ENCODE measurements at regions not wholly inside any gene's neighbourhood (a gene's known extent, or its start where the extent isn't known, plus 50 kb on each side); places are given as distances from the start of the nearest gene placed in this dataset.
"Not testable (repeated sequence)": the region's sequence is repeated elsewhere in the genome, so short reads cannot be mapped to it uniquely, and the experiment has no call there.

DNA sequence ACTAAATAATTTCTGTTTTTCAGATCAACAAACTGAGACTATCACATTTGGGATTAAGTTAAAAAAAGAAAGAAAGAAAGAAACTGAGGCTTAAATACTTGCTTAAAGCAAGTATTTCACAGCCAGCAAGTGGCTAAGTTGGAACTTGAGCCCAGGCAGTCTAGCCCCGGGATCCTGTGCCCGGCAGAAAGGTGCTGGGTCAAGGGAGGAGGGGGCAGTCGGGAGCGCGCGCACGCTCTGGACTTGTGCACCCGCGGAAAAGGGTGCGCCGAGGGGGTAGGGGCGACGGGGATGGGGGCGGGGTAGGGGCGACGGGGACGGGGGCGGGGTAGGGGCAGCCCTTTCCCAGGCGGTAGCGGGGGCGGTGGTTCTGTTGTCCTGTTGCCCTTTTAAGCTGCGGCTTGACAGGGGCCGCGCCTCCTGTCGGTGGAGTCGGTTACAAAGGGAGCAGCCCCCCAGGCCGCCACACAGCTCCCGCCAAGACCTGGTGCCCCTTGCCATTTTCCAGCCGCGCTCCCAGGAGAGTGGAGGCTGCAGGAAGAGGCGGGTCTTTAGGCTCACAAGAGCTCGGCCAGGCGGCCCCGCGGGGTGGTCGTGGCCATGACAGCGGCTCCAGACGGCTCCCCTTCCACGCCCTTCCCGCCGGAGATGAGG is 60.6 kb downstream of the GOLGA8T start:
- DNase-seq = peak; percentile 31

DNA sequence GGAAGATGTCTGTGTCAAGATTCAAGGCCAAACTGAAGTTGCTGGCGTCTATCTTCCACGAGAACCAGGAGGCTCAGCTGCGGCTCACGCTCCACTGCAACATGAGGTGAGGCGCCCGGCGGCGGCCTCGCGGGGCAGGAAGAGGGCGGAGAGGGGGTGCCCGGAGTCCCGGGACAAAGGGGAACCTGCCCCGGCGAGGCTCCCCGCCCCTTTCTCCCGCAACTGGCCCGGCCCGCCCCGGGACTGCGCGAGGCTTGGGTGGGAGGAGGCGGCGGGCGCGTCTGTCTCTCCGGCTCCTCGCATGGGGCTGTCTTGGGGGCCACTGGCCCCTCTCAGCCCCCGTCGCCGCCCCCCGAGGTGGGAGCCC is 61.1 kb downstream of the GOLGA8T start:
- peak; percentile 40 for DNase-seq

DNA sequence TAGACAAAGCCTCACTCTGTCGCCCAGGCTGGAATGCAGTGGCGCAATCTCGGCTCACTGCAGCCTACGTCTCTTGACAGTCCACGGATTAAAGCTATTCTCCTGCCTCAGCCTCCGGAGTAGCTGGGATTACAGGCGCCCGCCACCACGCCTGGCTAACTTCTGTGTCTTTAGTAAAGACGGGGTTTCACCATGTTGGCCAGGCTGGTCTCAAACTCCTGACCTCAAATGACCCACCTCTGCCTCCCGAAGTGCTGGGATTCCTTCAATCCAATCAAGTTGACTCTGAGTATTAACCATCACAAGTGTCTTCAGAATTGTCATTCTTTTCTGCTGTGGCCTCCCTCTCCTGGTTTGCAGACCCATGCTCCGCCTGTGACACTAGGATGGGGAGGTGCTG is 61.9 kb downstream of the GOLGA8T start:
- DNase-seq = not testable (repeated sequence)

DNA sequence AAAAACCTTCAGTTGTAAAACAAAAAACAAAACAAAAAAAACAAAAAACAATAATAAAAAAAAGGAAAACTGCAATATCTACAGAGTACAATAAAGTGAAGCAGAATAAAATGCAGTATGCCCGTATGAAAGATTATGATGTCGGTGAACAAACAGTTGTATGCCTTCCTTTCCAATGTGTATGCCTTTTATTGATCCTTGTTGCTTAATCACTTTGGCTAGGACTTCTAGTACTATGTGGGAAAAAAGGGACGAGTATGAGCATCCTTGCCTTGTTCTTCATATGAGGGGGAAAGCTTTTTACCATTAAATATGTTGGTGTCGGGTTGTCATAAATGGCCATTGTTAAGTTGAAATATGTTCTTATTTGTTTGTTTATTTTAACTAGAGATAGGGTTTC is 66.7 kb downstream of the GOLGA8T start:
- DNase-seq = not testable (repeated sequence)

DNA sequence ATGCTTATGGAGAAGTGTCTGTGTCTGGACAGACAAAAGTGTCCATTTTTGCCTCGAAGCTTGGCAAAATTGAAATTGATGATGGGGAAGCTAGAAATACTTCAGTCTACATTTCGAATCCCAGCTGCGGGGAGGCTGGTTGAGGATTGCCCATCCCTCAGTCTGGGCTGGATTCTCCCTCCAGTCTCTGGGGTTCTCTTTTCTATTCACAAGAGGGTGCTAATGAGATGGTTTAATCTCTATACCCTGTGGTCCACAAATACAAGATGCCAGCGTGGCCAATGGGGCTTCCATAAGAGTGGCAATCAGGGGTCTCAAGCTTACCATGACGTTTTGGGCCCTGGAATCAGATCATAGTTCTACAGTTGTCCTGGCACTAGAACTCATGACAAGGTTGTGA is 78.9 kb downstream of the GOLGA8T start:
- not testable (repeated sequence) for DNase-seq

DNA sequence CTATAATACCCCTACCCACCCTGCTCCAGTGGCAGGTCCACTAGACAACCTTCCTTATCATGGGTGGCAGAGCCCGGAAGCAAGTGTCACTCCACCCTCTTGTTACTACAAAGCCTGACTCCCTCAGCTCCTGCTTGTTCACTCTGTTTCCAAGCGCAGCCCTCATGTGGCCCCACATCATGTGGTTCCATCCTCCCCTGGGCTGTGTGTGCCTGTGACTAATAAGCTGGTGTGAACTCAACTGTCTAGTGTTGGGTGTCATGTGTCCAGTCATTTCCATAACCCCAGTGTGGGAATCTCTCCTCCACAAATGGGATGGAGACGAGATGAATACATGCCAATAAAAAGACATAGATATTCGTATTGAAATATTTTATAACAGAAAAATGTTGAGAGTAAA is 87.0 kb downstream of the GOLGA8T start:
- DNase-seq = not testable (repeated sequence)

DNA sequence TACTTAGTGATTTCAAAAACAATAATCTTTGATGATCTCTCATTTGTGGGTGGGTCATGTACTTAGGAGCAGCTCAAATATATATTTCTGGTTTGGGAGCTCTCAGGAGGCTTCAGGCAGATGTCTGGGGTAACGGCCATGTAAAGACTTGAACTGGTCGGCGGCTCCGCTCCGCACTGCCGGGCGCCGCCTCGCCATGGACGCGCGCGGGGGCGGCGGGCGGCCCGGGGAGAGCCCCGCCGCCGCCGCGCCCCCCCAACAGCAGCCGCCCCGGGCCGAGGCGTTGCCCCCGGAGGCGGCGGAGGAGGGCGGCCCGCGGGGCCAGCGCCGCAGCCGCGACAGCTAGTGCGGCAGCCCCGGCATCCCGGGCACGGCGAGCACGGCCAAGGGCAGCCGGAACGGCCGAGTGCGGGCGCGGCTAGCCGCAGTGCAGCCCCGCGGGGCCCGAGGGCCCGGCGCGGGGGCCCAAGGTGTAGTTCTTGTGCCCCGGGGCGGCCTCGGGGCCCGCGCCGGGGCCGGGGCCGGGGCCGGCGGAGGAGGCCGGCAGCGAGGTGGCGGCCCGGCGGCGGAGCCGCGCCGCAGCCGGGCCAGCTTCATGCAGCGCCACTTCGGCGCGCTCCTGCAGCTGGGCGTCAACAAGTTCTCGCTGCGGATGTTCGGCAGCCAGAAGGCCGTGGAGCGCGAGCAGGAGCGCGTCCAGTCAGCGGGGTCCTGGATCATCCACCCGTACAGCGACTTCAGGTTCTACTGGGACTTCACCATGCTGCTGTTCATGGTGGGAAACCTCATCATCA is 88.1 kb downstream of the GOLGA8T start:
- not testable (repeated sequence) for DNase-seq

DNA sequence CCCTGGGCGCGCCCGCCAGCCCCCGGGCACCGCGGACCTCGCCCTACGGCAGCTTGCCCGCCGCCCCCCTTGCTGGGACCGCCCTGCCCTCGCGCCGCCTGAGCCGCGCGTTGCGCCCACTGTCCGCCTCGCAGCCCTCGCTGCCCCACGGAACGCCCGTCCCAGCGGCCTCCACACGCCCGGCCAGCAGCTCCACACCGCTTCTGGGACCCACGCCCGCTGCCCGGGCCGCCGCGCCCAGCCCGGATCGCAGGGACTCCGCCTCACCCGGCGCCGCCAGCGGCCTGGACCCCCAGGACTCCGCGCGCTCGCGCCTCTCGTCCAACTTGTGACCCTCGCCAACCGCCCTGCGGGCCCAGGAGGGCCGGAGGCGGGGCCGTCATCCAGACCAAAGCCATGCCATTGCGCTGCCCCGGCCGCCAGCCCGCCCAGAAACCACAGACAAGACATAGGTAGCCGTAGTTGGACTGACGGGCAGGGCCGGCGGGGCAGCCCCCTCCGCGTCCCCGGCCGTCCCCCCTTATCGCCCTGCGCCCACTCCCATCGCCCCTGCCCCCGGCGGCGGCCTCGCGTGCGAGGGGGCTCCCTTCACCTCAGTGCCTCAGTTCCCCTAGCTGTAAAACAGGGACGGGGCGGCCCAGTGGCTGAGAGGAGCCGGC is 90.5 kb downstream of the GOLGA8T start:
- not testable (repeated sequence) for DNase-seq

DNA sequence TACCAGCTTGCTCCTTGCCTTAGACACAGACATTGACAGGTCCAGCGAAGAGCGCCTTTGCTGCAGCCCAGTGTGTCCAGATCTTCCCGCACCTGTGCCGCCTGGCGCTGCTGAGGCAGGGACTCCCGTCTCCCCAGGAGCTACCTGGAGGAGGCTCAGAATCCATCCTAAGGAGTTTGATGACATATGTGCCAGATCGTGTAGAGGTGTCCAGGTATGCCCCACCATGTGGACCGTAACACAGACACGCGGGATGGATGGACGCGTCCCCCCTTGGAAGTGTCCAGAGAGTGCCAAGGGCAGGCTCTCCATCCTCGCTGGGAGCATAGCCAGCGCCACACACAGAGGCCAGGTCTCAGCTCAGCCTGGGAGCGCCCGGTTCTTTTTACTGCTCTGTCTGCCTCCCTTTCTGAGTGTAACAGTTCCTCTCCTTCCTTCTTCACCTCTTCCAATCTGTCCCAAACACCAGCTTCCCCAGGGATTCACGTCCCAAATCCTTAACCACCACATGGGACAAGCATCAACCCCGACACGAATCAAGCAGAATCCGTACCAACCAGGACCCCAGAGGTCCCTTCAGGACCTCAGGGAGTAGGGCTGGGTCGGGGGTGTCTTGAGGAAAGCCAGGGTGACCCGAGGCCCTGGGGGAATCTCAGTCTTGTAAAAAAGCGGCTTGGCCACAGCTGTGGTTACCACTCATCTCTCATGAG is 126.7 kb downstream of the GOLGA8T start:
- DNase-seq = not testable (repeated sequence)

DNA sequence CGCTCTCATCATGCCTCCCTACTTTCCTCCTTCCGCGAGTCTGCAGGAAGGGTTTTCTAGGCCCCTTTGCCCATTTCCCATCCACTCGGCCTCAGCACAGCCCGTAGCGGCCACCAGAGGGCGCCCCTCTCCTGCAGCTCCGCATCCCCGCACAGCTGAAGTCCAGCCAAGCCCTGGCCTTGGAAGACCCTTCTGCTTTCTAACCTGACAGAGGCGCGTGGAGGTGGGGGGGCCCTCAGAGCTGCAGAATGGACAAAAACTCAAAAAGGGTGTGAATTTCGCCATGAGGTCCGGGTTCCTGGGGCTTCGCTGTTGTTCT is 127.2 kb downstream of the GOLGA8T start:
- not testable (repeated sequence) for DNase-seq

DNA sequence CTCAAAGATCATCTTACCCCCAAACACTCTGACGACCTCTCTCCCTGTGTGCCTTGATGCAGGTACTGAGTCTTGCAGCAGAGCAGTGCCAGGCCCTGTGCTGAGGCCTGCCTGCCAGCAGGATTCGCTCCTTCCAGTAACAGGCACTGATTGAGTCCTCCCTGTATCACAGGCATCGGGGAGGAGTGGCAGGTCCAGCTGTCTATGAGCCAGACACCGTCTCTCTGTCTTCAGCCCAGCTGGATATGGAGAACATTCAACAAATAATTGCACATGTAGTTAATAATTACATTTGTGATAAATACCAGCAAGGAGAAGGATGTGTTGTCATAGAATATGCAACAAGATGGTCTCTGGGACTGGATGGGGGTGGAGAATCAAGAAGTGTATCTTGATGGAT is 129.1 kb downstream of the GOLGA8T start:
- DNase-seq = not testable (repeated sequence)

DNA sequence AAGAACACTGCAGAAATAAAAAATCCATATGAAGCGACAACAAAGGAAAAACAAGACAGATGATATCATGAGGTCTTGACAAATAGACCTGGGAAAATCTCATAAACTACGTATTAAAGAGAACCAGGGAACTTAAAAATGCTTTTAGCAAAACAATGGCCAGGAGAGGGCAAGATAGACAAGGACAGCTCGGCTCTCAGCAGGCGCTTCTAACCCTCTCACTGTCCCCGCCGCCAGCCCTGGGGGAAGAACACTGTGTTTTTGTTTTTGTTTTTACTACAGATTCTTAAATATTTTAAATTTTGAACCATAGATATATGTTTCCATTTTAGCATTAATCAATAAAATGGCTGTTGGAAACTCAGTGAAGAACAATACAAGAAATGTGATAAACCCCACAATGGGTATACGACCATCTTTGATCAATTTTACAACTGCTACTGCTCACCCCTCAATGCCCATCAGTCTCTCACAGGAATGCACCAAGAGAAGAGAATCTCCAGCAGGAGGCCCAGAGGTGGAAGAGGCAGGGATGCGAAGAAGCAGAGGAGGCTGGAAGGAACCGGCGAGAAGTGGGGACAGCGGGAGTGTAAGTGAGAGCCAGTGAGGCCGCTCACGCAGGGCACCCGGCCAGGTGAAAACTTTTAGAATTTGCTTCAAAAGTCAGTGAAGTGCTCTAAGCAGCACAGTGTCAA is 98.0 kb downstream of the CHRFAM7A start:
- not testable (repeated sequence) for DNase-seq

DNA sequence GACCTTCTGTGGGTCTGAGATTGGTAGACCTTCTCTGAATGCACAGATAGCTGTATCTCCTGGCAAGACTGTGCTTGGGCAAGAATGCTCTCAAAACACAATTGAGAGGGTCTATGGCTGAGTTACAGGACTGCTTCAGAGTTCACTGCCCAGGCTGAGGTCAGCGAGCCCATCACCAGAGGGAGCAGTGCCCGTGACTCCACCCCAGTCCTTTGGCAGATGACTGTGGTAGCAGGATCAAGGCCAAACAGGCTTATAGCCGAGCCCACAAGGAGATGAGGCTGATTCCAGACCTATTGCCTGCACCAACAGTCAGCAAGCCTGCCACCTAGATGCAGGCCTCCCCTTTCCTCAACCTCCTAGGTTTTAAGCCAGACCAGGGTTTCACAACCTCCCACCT is 89.4 kb downstream of the CHRFAM7A start:
- not testable (repeated sequence) for DNase-seq

Measured in activated CD8-positive, alpha-beta memory T cell treated with anti-CD3 and anti-CD28 coated beads, Interleukin-2, amount 50 U/mL, for 4 hours (primary cell).